H1 (cell line): ENCODE measurements at regions not wholly inside any gene's neighbourhood (a gene's known extent, or its start where the extent isn't known, plus 50 kb on each side); places are given as distances from the start of the nearest gene placed in this dataset.

Source experiments
- CTCF ChIA-PET: fragments of 300-600 bp; sonication (Branson Sonifier 250); formaldehyde crosslinking; loops from one replicate; lab custom pipeline; 2021; ENCODE audit not compliant: partially characterized antibody; lab: Charles Lee
- POLR2A ChIA-PET: fragments of 300-600 bp; sonication (Branson Sonifier 250); formaldehyde crosslinking; loops from one replicate; lab custom pipeline; 2021; ENCODE audit warnings: inconsistent platforms; ENCODE audit not compliant: partially characterized antibody; lab: Charles Lee
- DNase-seq, 2 experiments: peaks; one replicate each; pipeline versions ENCODE4 v3.0.0 to v3.0.0-alpha.2; 2010 to 2022; ENCODE audit warnings: low spot score in 2 of 2, low read depth in 1 of 2, mixed read lengths in 1 of 2
- FAIRE-seq: peaks from 2 replicates; lab custom pipeline; 2011; peaks lifted over from hg19 to GRCh38; lab: Jason Lieb, UNC
- H2AFZ ChIP-seq: 2 replicates; pipeline ENCODE4 v1.8.1; 2012; ENCODE audit warnings: low read length, inconsistent platforms
- H2AK5ac ChIP-seq: 2 replicates; pipeline ENCODE4 v1.6.1; 2013; ENCODE audit warnings: low read depth, low read length
- H2BK120ac ChIP-seq: replicated peaks from 2 replicates; pipeline ENCODE3; 2013; ENCODE audit warnings: low read depth, low read length, inconsistent platforms
- H2BK12ac ChIP-seq: 2 replicates; pipeline ENCODE4 v1.6.1; 2013; ENCODE audit warnings: low read depth, low read length
- H2BK15ac ChIP-seq: 2 replicates; pipeline ENCODE4 v1.6.1; 2013; ENCODE audit warnings: low read length
- H2BK20ac ChIP-seq: 2 replicates; pipeline ENCODE4 v1.6.1; 2013; ENCODE audit warnings: low read length
- H2BK5ac ChIP-seq: 2 replicates; pipeline ENCODE4 v1.6.1; 2013; ENCODE audit warnings: low read depth, low read length
- H3K14ac ChIP-seq: 2 replicates; pipeline ENCODE4 v1.6.1; 2013; ENCODE audit warnings: inconsistent platforms; ENCODE audit not compliant: insufficient read length
- H3K18ac ChIP-seq: 2 replicates; pipeline ENCODE4 v1.6.1; 2013; ENCODE audit warnings: low read length; ENCODE audit errors: extremely low read depth
- H3K23ac ChIP-seq: 2 replicates; pipeline ENCODE4 v1.6.1; 2013; ENCODE audit warnings: inconsistent platforms; ENCODE audit not compliant: insufficient read length
- H3K23me2 ChIP-seq: 2 replicates; pipeline ENCODE4 v1.6.1; 2013; ENCODE audit warnings: low read depth, low read length
- H3K27ac ChIP-seq: 2 replicates; pipeline ENCODE4 v1.6.1; 2011; ENCODE audit warnings: low read depth, low read length, inconsistent platforms
- H3K27me3 ChIP-seq, 4 experiments: replicated peaks in 1 of 4; 1 replicate in 1 of 4; 2 replicates in 3 of 4; pipeline versions ENCODE4 v1.6.1 to v1.8.1; 2011 to 2013; ENCODE audit warnings: low read length in 3 of 4, mild to moderate bottlenecking in 3 of 4, inconsistent platforms in 2 of 4, mixed read lengths in 2 of 4, moderate library complexity in 1 of 4; ENCODE audit not compliant: control insufficient read depth in 3 of 4, insufficient read depth in 3 of 4; ENCODE audit errors: extremely low read depth in 1 of 4
- H3K36me3 ChIP-seq, 4 experiments: 2 replicates each; pipeline versions ENCODE4 v1.6.1 to v1.8.1; 2011 to 2013; ENCODE audit warnings: mild to moderate bottlenecking in 4 of 4, low read length in 3 of 4, moderate library complexity in 2 of 4, control low read depth in 1 of 4, inconsistent platforms in 1 of 4; ENCODE audit not compliant: insufficient read depth in 4 of 4, control insufficient read depth in 2 of 4
- H3K4ac ChIP-seq: replicated peaks from 2 replicates; pipeline ENCODE3; 2013; ENCODE audit warnings: low read length, low read depth, mixed read lengths, inconsistent platforms; ENCODE audit not compliant: insufficient read length
- H3K4me1 ChIP-seq, 4 experiments: replicated peaks in 1 of 4; 1 replicate in 1 of 4; 2 replicates in 3 of 4; pipeline versions ENCODE4 v1.6.1 to v1.8.1; 2011 to 2013; ENCODE audit warnings: low read length in 3 of 4, inconsistent platforms in 2 of 4, mixed read lengths in 1 of 4; ENCODE audit not compliant: insufficient read depth in 4 of 4, control insufficient read depth in 3 of 4
- H3K4me2 ChIP-seq, 2 experiments: 2 replicates each; pipeline versions ENCODE4 v1.6.1 to v1.8.1; 2011 to 2013; ENCODE audit warnings: low read depth in 2 of 2, low read length in 2 of 2, control low read depth in 1 of 2, inconsistent platforms in 1 of 2, mild to moderate bottlenecking in 1 of 2; ENCODE audit not compliant: insufficient read depth in 1 of 2
- H3K4me3 ChIP-seq, 4 experiments: fragments of 200-600, 300-600 bp in 1 of 4; sonication (generic), shearing (Covaris generic), sonication (Bioruptor Twin) in 1 of 4; 2 replicates each; pipeline versions ENCODE4 v1.5.1 to v1.8.1; 2011 to 2016; ENCODE audit warnings: low read length in 4 of 4, low read depth in 3 of 4, control low read depth in 2 of 4, inconsistent platforms in 2 of 4, mild to moderate bottlenecking in 2 of 4, mixed read lengths in 1 of 4, moderate library complexity in 1 of 4; ENCODE audit not compliant: insufficient read depth in 2 of 4; ENCODE audit errors: extremely low read depth in 1 of 4
- H3K56ac ChIP-seq: replicated peaks from 2 replicates; pipeline ENCODE3; 2013; ENCODE audit warnings: low read depth, mild to moderate bottlenecking, mixed read lengths, low read length, inconsistent platforms; ENCODE audit not compliant: insufficient read length
- H3K79me1 ChIP-seq: 2 replicates; pipeline ENCODE4 v1.6.1; 2013; ENCODE audit warnings: low read depth, low read length, control low read depth
- H3K79me2 ChIP-seq, 2 experiments: 2 replicates each; pipeline versions ENCODE4 v1.6.1 to v1.8.1; 2012 to 2013; ENCODE audit warnings: low read length in 2 of 2, mild to moderate bottlenecking in 2 of 2, inconsistent platforms in 1 of 2; ENCODE audit not compliant: insufficient read depth in 2 of 2, control insufficient read depth in 1 of 2
- H3K9ac ChIP-seq, 4 experiments: replicated peaks in 1 of 4; 1 replicate in 1 of 4; 2 replicates in 3 of 4; pipeline versions ENCODE4 v1.6.1 to v1.8.1; 2011 to 2013; ENCODE audit warnings: low read depth in 3 of 4, low read length in 3 of 4, control low read depth in 2 of 4, mild to moderate bottlenecking in 2 of 4, moderate library complexity in 2 of 4, inconsistent platforms in 1 of 4; ENCODE audit errors: extremely low read depth in 1 of 4
- H3K9me3 ChIP-seq, 2 experiments: 2 replicates each; pipeline versions ENCODE4 v1.6.1 to v1.8.1; 2012 to 2013; ENCODE audit warnings: mild to moderate bottlenecking in 2 of 2, moderate library complexity in 2 of 2, control low read depth in 1 of 2, inconsistent platforms in 1 of 2, low read depth in 1 of 2, low read length in 1 of 2, mixed read lengths in 1 of 2; ENCODE audit not compliant: insufficient read depth in 2 of 2
- H4K20me1 ChIP-seq, 2 experiments: replicated peaks in 1 of 2; 2 replicates each; pipeline versions ENCODE3 to v1.8.1; 2011 to 2013; ENCODE audit warnings: inconsistent platforms in 2 of 2, low read length in 2 of 2, mild to moderate bottlenecking in 1 of 2; ENCODE audit not compliant: insufficient read depth in 2 of 2, control insufficient read depth in 1 of 2
- H4K5ac ChIP-seq: 2 replicates; pipeline ENCODE4 v1.6.1; 2013; ENCODE audit warnings: low read length, low read depth, mixed read lengths, inconsistent platforms; ENCODE audit not compliant: insufficient read length
- H4K8ac ChIP-seq: 2 replicates; pipeline ENCODE4 v1.8.0; 2013; ENCODE audit warnings: mild to moderate bottlenecking, moderate library complexity, low read length, inconsistent platforms; ENCODE audit not compliant: insufficient read depth; ENCODE audit errors: extremely low read depth
- H4K91ac ChIP-seq: replicated peaks from 2 replicates; pipeline ENCODE3; 2013; ENCODE audit warnings: low read length, mixed read lengths, inconsistent platforms; ENCODE audit not compliant: insufficient read length
- CREB1 ChIP-seq: IDR thresholded peaks from 2 replicates; pipeline ENCODE4 v1.6.1; 2012; ENCODE audit warnings: inconsistent platforms
- JUND ChIP-seq: IDR thresholded peaks from 2 replicates; pipeline ENCODE4 v1.6.1; 2011; ENCODE audit warnings: mild to moderate bottlenecking, improper control_type of control experiment, low read length
- KDM1A ChIP-seq: fragments of 200-600, 300-600 bp; sonication (generic); IDR thresholded peaks from 2 replicates; pipeline ENCODE4 v1.7.1; 2016; ENCODE audit warnings: mild to moderate bottlenecking, low read length, borderline replicate concordance
- MAFK ChIP-seq: IDR thresholded peaks from 2 replicates; pipeline ENCODE4 v1.6.1; 2012; ENCODE audit warnings: low read depth, mild to moderate bottlenecking, improper control_type of control experiment, low read length
- POLR2A ChIP-seq, 2 experiments: IDR thresholded peaks; 1 replicate in 1 of 2; 2 replicates in 1 of 2; pipeline ENCODE4 v1.6.1; 2011; ENCODE audit warnings: low read depth in 2 of 2, low read length in 2 of 2, mild to moderate bottlenecking in 2 of 2; ENCODE audit errors: control extremely low read depth in 1 of 2
- POU5F1 ChIP-seq: IDR thresholded peaks from 2 replicates; pipeline ENCODE4 v1.6.1; 2011; ENCODE audit warnings: low read depth, mild to moderate bottlenecking, low read length, moderate library complexity
- RAD21 ChIP-seq, 2 experiments: IDR thresholded peaks in 1 of 2; conservative IDR thresholded peaks in 1 of 2; 2 replicates each; pipeline ENCODE4 v1.6.1; 2011; ENCODE audit warnings: low read depth in 2 of 2, low read length in 2 of 2, improper control_type of control experiment in 1 of 2, inconsistent platforms in 1 of 2, mild to moderate bottlenecking in 1 of 2, moderate library complexity in 1 of 2
- RBBP5 ChIP-seq: IDR thresholded peaks from 2 replicates; pipeline ENCODE4 v1.7.1; 2012; ENCODE audit warnings: low read depth, mild to moderate bottlenecking, inconsistent platforms, low read length, moderate library complexity, borderline replicate concordance
- SIRT6 ChIP-seq: IDR thresholded peaks from one replicate; pipeline ENCODE4 v1.7.1; 2012; ENCODE audit warnings: low read length, inconsistent platforms
- TAF1 ChIP-seq: IDR thresholded peaks from 2 replicates; pipeline ENCODE4 v1.6.1; 2011; ENCODE audit warnings: mild to moderate bottlenecking, low read depth, low read length
- TBP ChIP-seq: IDR thresholded peaks from 2 replicates; pipeline ENCODE4 v1.6.1; 2011; ENCODE audit warnings: low read depth, low read length, improper control_type of control experiment
- ZNF274 ChIP-seq: IDR thresholded peaks from 2 replicates; pipeline ENCODE4 v1.7.0; 2012; ENCODE audit warnings: low read length, borderline replicate concordance; ENCODE audit errors: extremely low read depth
- WGBS, 2 experiments: shearing (Covaris generic) in 1 of 2; methylation state at CpG; one replicate each; pipeline versions ENCODE4 v1.1.6 to v1.1.7; 2013 to 2015; ENCODE audit warnings: low lambda C conversion rate in 2 of 2, mixed read lengths in 2 of 2, inconsistent platforms in 1 of 2, low coverage in 1 of 2, missing lambda C conversion rate in 1 of 2; ENCODE audit not compliant: insufficient replicate concordance in 2 of 2, insufficient coverage in 1 of 2, insufficient read length in 1 of 2; ENCODE audit errors: extremely low coverage in 1 of 2, missing lambda C conversion rate in 1 of 2; 5-methylcytosine and 5-hydroxymethylcytosine counted together
- TF ChIP-seq, protein P1 (sequence below): IDR thresholded peaks from 2 replicates; pipeline ENCODE4 v1.6.1; 2011; ENCODE audit warnings: low read depth, mild to moderate bottlenecking, low read length; ENCODE audit not compliant: insufficient read depth

DNA sequence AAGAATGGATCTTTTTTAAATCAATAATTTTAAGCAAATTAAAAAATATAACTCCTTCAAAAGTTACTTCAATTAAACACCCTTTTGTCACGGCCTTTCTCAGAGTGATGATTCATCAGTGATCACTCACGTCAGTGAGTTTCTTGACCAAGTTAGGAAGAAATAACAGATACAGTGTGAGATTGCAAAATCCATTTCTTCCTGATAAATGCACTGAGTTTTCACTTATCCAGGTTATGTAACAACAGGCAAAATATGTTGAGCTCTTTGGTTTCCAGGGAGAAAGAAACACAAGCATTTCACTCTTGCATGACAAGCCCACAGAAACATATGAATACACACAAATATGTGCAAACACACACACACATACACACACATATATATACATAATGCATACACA, 195.9 kb upstream of the CYRIA start:
- 91% methylated on average over 2 of the region's 2 CpGs; no CpG with 5 or more reads in 1 of the 2 experiments for WGBS, 2 experiments
- CTCF ChIA-PET, result interaction anchor here (1.2 to 1.4 kb wide), 2 partner anchors 17 to 86 kb away, joined by 3 to 4 read pairs; no protein-coding TSS in a partner anchor

More for the DNA sequence above, 195.9 kb upstream of the CYRIA start:
- Histone ChIP-seq H2BK120ac (no peak overlapping the region), H2BK5ac (no peak overlapping the region), H4K91ac (no peak overlapping the region), H2AFZ (no peak overlapping the region), H3K56ac (no peak overlapping the region), H2AK5ac (no peak overlapping the region), H3K36me3 (no peaks in the 10 kb centered on the region), H3K9ac (no peak overlapping the region), H4K20me1 (no peaks in the 10 kb centered on the region), H3K4me1 (no peaks in the 10 kb centered on the region), H3K9me3 (no peaks in the 10 kb centered on the region), H2BK20ac (no peak overlapping the region), H4K5ac (no peak overlapping the region), H3K14ac (no peak overlapping the region), H3K27me3 (no peaks in the 10 kb centered on the region), H4K8ac (no peak overlapping the region), H3K18ac (no peak overlapping the region), H2BK15ac (no peak overlapping the region), H3K23me2 (no peaks in the 10 kb centered on the region), H3K23ac (no peak overlapping the region), H3K4me2 (no peak overlapping the region), H2BK12ac (no peak overlapping the region), H3K27ac (no peak overlapping the region), H3K79me1 (no peaks in the 10 kb centered on the region), H3K79me2 (no peaks in the 10 kb centered on the region), H3K4me3 (no peak overlapping the region), H3K4ac (no peak overlapping the region)
- POLR2A ChIA-PET, result no interaction called here
- FAIRE-seq (no peak), DNase-seq (no peak)
- TF ChIP-seq, protein P1, sequence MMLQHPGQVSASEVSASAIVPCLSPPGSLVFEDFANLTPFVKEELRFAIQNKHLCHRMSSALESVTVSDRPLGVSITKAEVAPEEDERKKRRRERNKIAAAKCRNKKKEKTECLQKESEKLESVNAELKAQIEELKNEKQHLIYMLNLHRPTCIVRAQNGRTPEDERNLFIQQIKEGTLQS, result no peak
- TF ChIP-seq TBP (no peak), SIRT6 (no peak), ZNF274 (no peak), RAD21 (IDR thresholded peaks at IDR 0.05 in 1 of 2, conservative IDR thresholded peaks at IDR 0.05 in 1 of 2; ENCODE audit: low read depth in 2 of 2, low read length in 2 of 2) (no peak), KDM1A (no peak), POU5F1 (no peak), TAF1 (no peak), POLR2A (IDR thresholded peaks at IDR 0.05; ENCODE audit: control extremely low read depth in 1 of 2, low read depth in 2 of 2, low read length in 2 of 2) (no peak), CREB1 (no peak), JUND (no peak), RBBP5 (no peak), MAFK (no peak)
